ENCODE measurements at regions not wholly inside any gene's neighbourhood (a gene's known extent, or its start where the extent isn't known, plus 50 kb on each side); places are given as distances from the start of the nearest gene placed in this dataset.

DNA sequence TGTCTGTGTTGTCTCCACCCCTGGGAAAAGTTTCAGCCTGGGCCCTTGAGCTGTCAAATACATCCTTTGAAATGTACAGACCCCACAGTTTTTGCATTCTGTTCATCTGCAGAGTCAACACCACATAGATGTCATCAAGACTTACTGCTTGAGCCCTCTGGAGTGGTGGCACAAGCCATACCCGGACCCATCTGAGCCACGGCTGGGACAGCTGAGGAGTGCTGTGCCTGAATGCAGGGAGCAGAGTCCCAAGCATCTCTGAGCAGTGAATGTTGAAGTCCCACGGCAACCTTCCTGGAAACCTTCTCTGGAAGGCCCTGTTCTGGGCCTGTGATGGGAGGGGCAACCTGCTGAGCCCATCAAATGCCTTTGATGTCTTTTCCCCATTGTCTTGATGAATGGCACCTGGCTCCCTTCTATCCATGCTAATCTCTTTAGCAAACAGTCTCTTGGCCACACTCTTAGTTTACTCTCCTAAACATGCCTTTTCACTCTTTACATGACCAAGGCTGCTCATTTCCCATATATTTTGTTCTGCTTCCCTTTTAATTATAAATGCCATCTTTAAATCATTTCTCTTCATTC lies 92.5 kb downstream of the ATPSCKMT start:
- no peaks in the 10 kb centered on the region for H3K9me3 Mint-ChIP-seq
- H3K27ac Mint-ChIP-seq = no peak overlapping the region
- no peaks in the 10 kb centered on the region for H3K36me3 Mint-ChIP-seq (ENCODE audit: low read depth)
- no peaks in the 10 kb centered on the region for H3K4me1 Mint-ChIP-seq (ENCODE audit: low read depth)
- ATAC-seq (no peak), DNase-seq (no peak)
- H3K27me3 Mint-ChIP-seq = peaks cover 5% of the 10 kb centered on the region
- no peak overlapping the region for H3K4me3 Mint-ChIP-seq
- CTCF ChIA-PET = interaction anchor here (0.6 kb wide), 1 partner anchor 657 kb away, joined by 3 read pairs; no protein-coding TSS in a partner anchor
- TF ChIP-seq CTCF (IDR thresholded peaks at IDR 0.05) = no peak
- intact Hi-C loops (cut with micrococcal nuclease) = no loop called here
- POLR2A ChIA-PET = no interaction called here

DNA sequence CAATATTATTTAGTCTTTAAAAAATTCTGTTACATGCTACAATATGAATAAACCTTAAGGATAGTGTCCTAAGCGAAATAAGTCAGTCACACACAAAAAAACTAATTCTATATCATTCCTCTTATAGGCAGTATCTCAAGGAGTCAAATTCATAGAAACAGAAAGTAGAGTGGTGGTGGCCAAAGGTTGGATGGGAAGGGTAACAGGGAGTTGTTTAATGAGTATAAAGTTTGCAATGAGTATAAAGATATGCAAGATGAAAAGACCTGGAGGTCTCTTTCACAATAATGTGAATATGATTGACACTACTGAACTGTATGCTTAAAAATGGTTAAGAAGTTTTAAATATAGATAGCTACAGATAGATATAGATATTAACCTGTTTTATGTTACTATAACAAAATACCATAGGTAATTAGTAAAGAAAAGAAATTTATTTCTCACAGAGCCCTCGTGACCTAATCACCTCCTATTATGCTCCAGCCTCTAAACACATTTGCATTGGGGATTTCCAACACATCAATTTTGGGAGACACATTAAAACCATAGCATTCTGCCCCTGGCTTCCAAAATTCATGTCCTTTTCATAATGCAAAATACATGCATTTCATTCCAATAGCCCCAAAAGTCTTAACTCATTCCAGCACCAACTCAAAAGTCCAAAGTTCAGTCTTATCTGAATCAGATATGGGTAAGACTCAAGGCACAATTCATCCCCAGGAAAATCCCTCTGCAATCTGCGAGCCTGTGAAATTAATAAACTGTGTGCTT lies 93.6 kb downstream of the ATPSCKMT start:
- Mint-ChIP-seq H3K9me3 (no peaks in the 10 kb centered on the region), H3K27ac (no peak overlapping the region), H3K27me3 (peaks cover 5% of the 10 kb centered on the region), H3K4me3 (no peak overlapping the region), H3K36me3 (ENCODE audit: low read depth) (no peaks in the 10 kb centered on the region), H3K4me1 (ENCODE audit: low read depth) (no peaks in the 10 kb centered on the region)
- ChIA-PET POLR2A (no interaction called here), CTCF (no interaction called here)
- intact Hi-C loops (cut with micrococcal nuclease) = no loop called here
- DNase-seq = no peak
- no peak for TF ChIP-seq CTCF (IDR thresholded peaks at IDR 0.05)
- no peak for ATAC-seq

DNA sequence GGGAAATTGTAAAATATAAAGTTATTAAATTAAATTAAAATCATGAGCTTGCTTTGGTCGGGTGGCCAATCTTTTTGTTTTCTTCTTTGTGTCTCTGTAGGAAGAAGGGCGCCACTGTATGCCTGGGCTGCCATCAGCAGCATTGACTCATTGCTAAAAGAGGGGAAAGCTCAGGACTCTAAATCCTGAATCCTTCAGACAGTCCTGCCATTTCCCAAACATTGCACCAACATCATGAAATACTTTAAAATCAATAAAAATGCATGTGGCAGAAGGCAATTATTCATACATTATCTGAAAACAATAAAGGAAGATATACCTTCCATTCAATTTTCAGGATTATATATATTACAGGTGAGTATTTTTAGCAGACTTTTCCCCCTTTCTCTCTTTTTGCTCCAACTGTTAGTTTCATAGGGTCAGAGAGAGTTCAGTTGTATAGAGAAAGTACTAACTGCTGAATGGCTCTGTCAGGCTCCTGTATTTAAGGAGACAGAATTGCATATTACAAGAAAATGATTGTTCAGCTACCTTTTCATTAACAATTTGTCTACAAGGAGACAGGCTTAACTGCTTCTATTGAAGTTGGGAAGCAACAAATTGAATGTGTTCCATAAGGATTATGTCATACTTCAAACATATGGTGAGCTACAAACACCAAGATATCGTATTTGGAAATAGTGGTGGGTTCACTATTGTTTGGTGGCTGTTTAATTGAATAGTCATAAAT lies 95.7 kb downstream of the ATPSCKMT start:
- no peak for TF ChIP-seq CTCF (IDR thresholded peaks at IDR 0.05)
- Mint-ChIP-seq H3K27me3 (peaks cover 1% of the 10 kb centered on the region), H3K4me1 (ENCODE audit: low read depth) (no peaks in the 10 kb centered on the region), H3K4me3 (no peak overlapping the region), H3K36me3 (ENCODE audit: low read depth) (no peaks in the 10 kb centered on the region), H3K9me3 (no peaks in the 10 kb centered on the region), H3K27ac (no peak overlapping the region)
- DNase-seq = no peak
- ChIA-PET POLR2A (no interaction called here), CTCF (no interaction called here)
- intact Hi-C loops (cut with micrococcal nuclease) = no loop called here
- ATAC-seq = no peak

DNA sequence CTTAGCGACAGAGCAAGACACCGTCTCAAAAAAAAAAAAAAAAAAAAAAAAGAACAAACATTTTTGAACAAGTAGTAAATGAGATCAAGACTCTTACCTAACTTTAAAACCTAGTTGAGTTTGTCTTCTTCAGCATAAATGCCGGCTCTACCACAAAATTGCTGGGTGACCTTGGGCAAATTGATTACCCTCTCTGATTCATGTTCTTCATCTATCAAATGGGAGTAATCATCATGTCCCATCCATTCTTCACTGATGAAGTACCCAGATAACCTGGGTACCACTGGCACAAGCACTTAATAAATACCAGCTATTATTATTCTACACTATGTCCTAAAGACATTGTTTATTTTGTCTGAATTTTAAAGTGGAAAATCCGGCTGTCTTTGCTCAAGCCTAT lies 96.3 kb downstream of the ATPSCKMT start:
- CTCF ChIA-PET = no interaction called here
- Mint-ChIP-seq H3K4me1 (ENCODE audit: low read depth) (no peaks in the 10 kb centered on the region), H3K27ac (no peak overlapping the region), H3K9me3 (no peaks in the 10 kb centered on the region), H3K4me3 (no peak overlapping the region), H3K36me3 (ENCODE audit: low read depth) (no peaks in the 10 kb centered on the region), H3K27me3 (no peaks in the 10 kb centered on the region)
- intact Hi-C loops (cut with micrococcal nuclease) = no loop called here
- DNase-seq = no peak
- POLR2A ChIA-PET = no interaction called here
- TF ChIP-seq CTCF (IDR thresholded peaks at IDR 0.05) = no peak
- no peak for ATAC-seq

GRCh38 chr5:10151656-10152055 lies 98.0 kb downstream of the ATPSCKMT start:
- no peak overlapping the region for H3K27ac Mint-ChIP-seq
- no peaks in the 10 kb centered on the region for H3K9me3 Mint-ChIP-seq
- POLR2A ChIA-PET = no interaction called here
- H3K4me3 Mint-ChIP-seq = no peak overlapping the region
- no peak for TF ChIP-seq CTCF (IDR thresholded peaks at IDR 0.05)
- H3K27me3 Mint-ChIP-seq = no peaks in the 10 kb centered on the region
- ATAC-seq (no peak), DNase-seq (no peak)
- no peaks in the 10 kb centered on the region for H3K4me1 Mint-ChIP-seq (ENCODE audit: low read depth)
- CTCF ChIA-PET = no interaction called here
- no peaks in the 10 kb centered on the region for H3K36me3 Mint-ChIP-seq (ENCODE audit: low read depth)
- intact Hi-C loops (cut with micrococcal nuclease) = no loop called here
